ENCODE measurements at regions not wholly inside any gene's neighbourhood (a gene's known extent, or its start where the extent isn't known, plus 50 kb on each side); places are given as distances from the start of the nearest gene placed in this dataset.
A peak's percentile ranks its signal among the peaks of the same experiment; 100 is the strongest.

DNA sequence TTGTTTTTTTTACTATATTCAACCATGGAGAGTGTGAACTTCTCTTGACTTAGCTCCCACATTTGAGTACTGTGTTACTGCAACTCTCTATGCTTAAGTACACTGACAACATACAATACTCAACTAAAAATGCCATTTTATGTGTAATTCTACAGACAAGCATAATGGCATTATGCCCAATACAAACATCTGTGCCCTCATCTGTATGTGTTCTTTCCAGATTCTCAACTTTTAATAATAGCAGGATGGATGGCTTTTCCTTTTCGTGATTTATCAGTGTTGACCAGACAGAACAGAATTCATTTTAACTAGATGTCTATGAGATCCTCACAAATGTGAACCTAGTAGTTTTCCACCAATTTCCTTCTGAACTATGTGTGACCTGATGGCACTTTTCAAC lies 84.2 kb upstream of the MARCKS start (continued):
- TF ChIP-seq GABPA (IDR thresholded peaks at IDR 0.05; ENCODE audit: low read depth), result no peak
- TF ChIP-seq, protein P1, sequence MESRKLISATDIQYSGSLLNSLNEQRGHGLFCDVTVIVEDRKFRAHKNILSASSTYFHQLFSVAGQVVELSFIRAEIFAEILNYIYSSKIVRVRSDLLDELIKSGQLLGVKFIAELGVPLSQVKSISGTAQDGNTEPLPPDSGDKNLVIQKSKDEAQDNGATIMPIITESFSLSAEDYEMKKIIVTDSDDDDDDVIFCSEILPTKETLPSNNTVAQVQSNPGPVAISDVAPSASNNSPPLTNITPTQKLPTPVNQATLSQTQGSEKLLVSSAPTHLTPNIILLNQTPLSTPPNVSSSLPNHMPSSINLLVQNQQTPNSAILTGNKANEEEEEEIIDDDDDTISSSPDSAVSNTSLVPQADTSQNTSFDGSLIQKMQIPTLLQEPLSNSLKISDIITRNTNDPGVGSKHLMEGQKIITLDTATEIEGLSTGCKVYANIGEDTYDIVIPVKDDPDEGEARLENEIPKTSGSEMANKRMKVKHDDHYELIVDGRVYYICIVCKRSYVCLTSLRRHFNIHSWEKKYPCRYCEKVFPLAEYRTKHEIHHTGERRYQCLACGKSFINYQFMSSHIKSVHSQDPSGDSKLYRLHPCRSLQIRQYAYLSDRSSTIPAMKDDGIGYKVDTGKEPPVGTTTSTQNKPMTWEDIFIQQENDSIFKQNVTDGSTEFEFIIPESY (IDR thresholded peaks at IDR 0.05; ENCODE audit: borderline replicate concordance, low read depth), result no peak
- TF ChIP-seq SMC3 (IDR thresholded peaks at IDR 0.05; ENCODE audit: low read depth, low read length), result no peak

DNA sequence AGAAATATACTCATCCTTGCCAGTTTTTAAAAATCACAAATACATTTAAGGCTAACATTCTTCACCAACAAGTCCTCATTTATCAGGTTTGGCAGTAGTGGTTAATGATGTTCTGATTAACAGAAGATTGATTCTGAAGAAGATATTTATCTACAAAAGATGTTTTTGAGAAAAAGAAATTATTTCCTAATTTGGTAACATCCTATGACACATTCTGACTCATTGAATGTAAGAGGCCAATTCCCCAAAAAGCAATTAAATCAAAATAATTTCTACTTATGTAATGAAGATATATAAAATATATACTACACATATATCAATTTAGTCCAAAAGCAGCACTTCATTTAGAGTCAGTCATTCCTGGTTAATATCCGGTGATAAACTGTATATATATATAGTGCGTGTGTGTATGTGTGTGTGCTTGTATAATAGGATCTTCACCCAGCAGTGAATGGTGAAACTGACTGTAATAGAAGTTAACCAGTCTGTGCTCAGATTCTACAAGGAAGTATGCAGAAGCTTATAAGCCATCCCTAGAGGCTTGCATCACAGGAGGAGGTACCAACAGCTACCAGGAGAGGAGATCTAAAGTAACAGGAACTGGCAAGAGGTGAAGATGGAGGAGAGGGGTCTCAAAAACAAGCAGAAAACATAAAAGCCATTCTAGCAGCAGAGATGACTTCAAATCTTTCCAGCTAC lies 82.9 kb upstream of the MARCKS start:
- peaks cover 6% of the 10 kb centered on the region for H3F3A ChIP-seq (replicated peaks; ENCODE audit: insufficient read depth)
- peak overlapping the region; percentile 69; the same call in 1 of the 2 replicates for H2AFZ ChIP-seq (ENCODE audit: low read depth)
- H3K9me2 ChIP-seq, result no peaks in the 10 kb centered on the region
- H3K79me2 ChIP-seq (ENCODE audit: insufficient read depth), result no peaks in the 10 kb centered on the region
- H3K27ac ChIP-seq (ENCODE audit: low read depth in 2 of 2, low read length in 1 of 2), result peak overlapping the region in 1 of 2 experiments; percentile 69; a peak in 1 of 4 replicates
- H3K27me3 ChIP-seq (ENCODE audit: insufficient read depth), result no peaks in the 10 kb centered on the region
- DNase-seq, result no peak
- H3K4me1 ChIP-seq (ENCODE audit: control insufficient read depth in 1 of 2, insufficient read depth in 2 of 2, low read depth in 1 of 2, low read length in 1 of 2), result no peaks in the 10 kb centered on the region
- no peaks in the 10 kb centered on the region for H3K9me3 ChIP-seq
- POLR2A ChIA-PET, result no interaction called here
- H3K4me2 ChIP-seq, result no peak overlapping the region
- no peaks in the 10 kb centered on the region for H3K36me3 ChIP-seq (replicated peaks in 1 of 2; ENCODE audit: control insufficient read depth in 1 of 2, insufficient read depth in 2 of 2, low read length in 1 of 2)
- no peaks in the 10 kb centered on the region for H4K20me1 ChIP-seq (ENCODE audit: insufficient read depth)
- no peak overlapping the region for H3K9ac ChIP-seq
- 0 out of 2 replicates have a peak, but pooled peaks have one; percentile 27 for TF ChIP-seq JUND (IDR thresholded peaks at IDR 0.05)
- TF ChIP-seq FOSL2 (IDR thresholded peaks at IDR 0.05; ENCODE audit: borderline replicate concordance, low read depth), result peak; percentile 14; the same call in 1 of the 2 replicates
- no peak for TF ChIP-seq TCF12 (IDR thresholded peaks at IDR 0.05)
- WGBS (ENCODE audit: low lambda C conversion rate), result 69% methylated on average over 2 of the region's 2 CpGs
- CTCF ChIA-PET, result no interaction called here
- no peak overlapping the region for H3K4me3 ChIP-seq (ENCODE audit: low read depth in 2 of 2, low read length in 1 of 2)

DNA sequence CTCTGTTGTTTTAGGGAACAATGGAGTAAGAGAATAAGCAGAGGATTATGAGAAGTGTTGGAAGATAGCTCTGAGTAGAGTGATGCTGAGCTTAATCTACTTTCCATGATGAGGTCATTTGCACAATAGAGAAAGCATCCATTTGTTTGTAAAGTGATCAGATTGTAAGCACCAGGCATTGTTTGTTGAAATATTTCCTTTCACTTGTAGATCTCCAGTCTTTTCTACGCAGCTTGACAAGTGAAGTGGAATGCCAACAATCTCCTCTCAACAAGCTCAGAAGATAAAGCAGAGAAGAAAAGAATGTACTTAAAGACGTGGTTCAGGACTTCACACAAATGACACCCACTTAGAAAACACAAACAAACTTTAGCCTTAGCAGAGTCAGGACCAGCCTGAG lies 80.1 kb upstream of the MARCKS start:
- WGBS (ENCODE audit: low lambda C conversion rate), result 77% methylated on average over 2 of the region's 2 CpGs
- ChIA-PET POLR2A (no interaction called here), CTCF (interaction anchor here (1.7 kb wide), 1 partner anchor 10 kb away, joined by 4 read pairs; no protein-coding TSS in a partner anchor)
- DNase-seq, result no peak
- no peak overlapping the region for H3K27ac ChIP-seq (ENCODE audit: low read depth in 2 of 2, low read length in 1 of 2)
- H3K4me1 ChIP-seq (ENCODE audit: control insufficient read depth in 1 of 2, insufficient read depth in 2 of 2, low read depth in 1 of 2, low read length in 1 of 2), result no peaks in the 10 kb centered on the region
- H3K79me2 ChIP-seq (ENCODE audit: insufficient read depth), result no peaks in the 10 kb centered on the region
- no peaks in the 10 kb centered on the region for H3K9me2 ChIP-seq
- H3K36me3 ChIP-seq (replicated peaks in 1 of 2; ENCODE audit: control insufficient read depth in 1 of 2, insufficient read depth in 2 of 2, low read length in 1 of 2), result no peaks in the 10 kb centered on the region
- no peaks in the 10 kb centered on the region for H3K27me3 ChIP-seq (ENCODE audit: insufficient read depth)
- H3F3A ChIP-seq (replicated peaks; ENCODE audit: insufficient read depth), result peaks cover 6% of the 10 kb centered on the region
- H2AFZ ChIP-seq (ENCODE audit: low read depth), result no peak overlapping the region
- no peaks in the 10 kb centered on the region for H4K20me1 ChIP-seq (ENCODE audit: insufficient read depth)
- no peak overlapping the region for H3K4me3 ChIP-seq (ENCODE audit: low read depth in 2 of 2, low read length in 1 of 2)
- H3K4me2 ChIP-seq, result no peak overlapping the region
- no peaks in the 10 kb centered on the region for H3K9me3 ChIP-seq
- H3K9ac ChIP-seq, result no peak overlapping the region
- TF ChIP-seq, protein P1 (IDR thresholded peaks at IDR 0.05; ENCODE audit: borderline replicate concordance, low read depth), result no peak
- no peak for TF ChIP-seq SIN3A (IDR thresholded peaks at IDR 0.05; ENCODE audit: borderline replicate concordance, low read depth, low read length)
- TF ChIP-seq RFX5 (IDR thresholded peaks at IDR 0.05; ENCODE audit: low read length), result no peak
- TF ChIP-seq FOXJ3 (CRISPR knock-in tag; IDR thresholded peaks at IDR 0.05), result no peak
- TF ChIP-seq, protein P2, sequence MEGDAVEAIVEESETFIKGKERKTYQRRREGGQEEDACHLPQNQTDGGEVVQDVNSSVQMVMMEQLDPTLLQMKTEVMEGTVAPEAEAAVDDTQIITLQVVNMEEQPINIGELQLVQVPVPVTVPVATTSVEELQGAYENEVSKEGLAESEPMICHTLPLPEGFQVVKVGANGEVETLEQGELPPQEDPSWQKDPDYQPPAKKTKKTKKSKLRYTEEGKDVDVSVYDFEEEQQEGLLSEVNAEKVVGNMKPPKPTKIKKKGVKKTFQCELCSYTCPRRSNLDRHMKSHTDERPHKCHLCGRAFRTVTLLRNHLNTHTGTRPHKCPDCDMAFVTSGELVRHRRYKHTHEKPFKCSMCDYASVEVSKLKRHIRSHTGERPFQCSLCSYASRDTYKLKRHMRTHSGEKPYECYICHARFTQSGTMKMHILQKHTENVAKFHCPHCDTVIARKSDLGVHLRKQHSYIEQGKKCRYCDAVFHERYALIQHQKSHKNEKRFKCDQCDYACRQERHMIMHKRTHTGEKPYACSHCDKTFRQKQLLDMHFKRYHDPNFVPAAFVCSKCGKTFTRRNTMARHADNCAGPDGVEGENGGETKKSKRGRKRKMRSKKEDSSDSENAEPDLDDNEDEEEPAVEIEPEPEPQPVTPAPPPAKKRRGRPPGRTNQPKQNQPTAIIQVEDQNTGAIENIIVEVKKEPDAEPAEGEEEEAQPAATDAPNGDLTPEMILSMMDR (IDR thresholded peaks at IDR 0.05), result no peak
- TF ChIP-seq TEAD4 (IDR thresholded peaks at IDR 0.05; ENCODE audit: borderline replicate concordance, insufficient read depth), result no peak
- TF ChIP-seq NFIC (IDR thresholded peaks at IDR 0.05; ENCODE audit: borderline replicate concordance), result no peak
- no peak for TF ChIP-seq GABPA (IDR thresholded peaks at IDR 0.05; ENCODE audit: low read depth)
- no peak for TF ChIP-seq MEF2A (IDR thresholded peaks at IDR 0.05; ENCODE audit: borderline replicate concordance, low read depth)
- no peak for TF ChIP-seq RXRA (IDR thresholded peaks at IDR 0.05; ENCODE audit: borderline replicate concordance, low read depth)
- no peak for TF ChIP-seq FOSL2 (IDR thresholded peaks at IDR 0.05; ENCODE audit: borderline replicate concordance, low read depth)
- TF ChIP-seq, protein P3, sequence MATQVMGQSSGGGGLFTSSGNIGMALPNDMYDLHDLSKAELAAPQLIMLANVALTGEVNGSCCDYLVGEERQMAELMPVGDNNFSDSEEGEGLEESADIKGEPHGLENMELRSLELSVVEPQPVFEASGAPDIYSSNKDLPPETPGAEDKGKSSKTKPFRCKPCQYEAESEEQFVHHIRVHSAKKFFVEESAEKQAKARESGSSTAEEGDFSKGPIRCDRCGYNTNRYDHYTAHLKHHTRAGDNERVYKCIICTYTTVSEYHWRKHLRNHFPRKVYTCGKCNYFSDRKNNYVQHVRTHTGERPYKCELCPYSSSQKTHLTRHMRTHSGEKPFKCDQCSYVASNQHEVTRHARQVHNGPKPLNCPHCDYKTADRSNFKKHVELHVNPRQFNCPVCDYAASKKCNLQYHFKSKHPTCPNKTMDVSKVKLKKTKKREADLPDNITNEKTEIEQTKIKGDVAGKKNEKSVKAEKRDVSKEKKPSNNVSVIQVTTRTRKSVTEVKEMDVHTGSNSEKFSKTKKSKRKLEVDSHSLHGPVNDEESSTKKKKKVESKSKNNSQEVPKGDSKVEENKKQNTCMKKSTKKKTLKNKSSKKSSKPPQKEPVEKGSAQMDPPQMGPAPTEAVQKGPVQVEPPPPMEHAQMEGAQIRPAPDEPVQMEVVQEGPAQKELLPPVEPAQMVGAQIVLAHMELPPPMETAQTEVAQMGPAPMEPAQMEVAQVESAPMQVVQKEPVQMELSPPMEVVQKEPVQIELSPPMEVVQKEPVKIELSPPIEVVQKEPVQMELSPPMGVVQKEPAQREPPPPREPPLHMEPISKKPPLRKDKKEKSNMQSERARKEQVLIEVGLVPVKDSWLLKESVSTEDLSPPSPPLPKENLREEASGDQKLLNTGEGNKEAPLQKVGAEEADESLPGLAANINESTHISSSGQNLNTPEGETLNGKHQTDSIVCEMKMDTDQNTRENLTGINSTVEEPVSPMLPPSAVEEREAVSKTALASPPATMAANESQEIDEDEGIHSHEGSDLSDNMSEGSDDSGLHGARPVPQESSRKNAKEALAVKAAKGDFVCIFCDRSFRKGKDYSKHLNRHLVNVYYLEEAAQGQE (IDR thresholded peaks at IDR 0.05; ENCODE audit: low read depth, low read length), result no peak
- TF ChIP-seq ELF1 (IDR thresholded peaks at IDR 0.05), result no peak

Measured in SK-N-SH (cell line).